Mucosa of rectum (tissue), 2 donors: ENCODE measurements at regions not wholly inside any gene's neighbourhood (a gene's known extent, or its start where the extent isn't known, plus 50 kb on each side); places are given as distances from the start of the nearest gene placed in this dataset.
A peak's percentile ranks its signal among the peaks of the same experiment; 100 is the strongest.

Experiments used
- H3K27ac ChIP-seq, 2 donors: one replicate each; pipeline ENCODE4 v1.7.0; 2013; ENCODE audit warnings: inconsistent platforms in 2 of 2, low read depth in 2 of 2, low read length in 2 of 2
- H3K27me3 ChIP-seq, 2 donors: one replicate each; pipeline ENCODE4 v1.7.0; 2013; ENCODE audit warnings: low read length in 2 of 2; ENCODE audit not compliant: control insufficient read depth in 2 of 2, insufficient read depth in 2 of 2
- H3K36me3 ChIP-seq, 2 donors: one replicate each; pipeline ENCODE4 v1.7.0; 2013; ENCODE audit warnings: low read length in 2 of 2; ENCODE audit not compliant: control insufficient read depth in 2 of 2, insufficient read depth in 2 of 2
- H3K4me1 ChIP-seq, 2 donors: one replicate each; pipeline ENCODE4 v1.7.0; 2013; ENCODE audit warnings: low read length in 2 of 2, mild to moderate bottlenecking in 1 of 2; ENCODE audit not compliant: control insufficient read depth in 2 of 2, insufficient read depth in 2 of 2
- H3K4me3 ChIP-seq, 2 donors: one replicate each; pipeline ENCODE4 v1.7.0; 2013; ENCODE audit warnings: low read length in 2 of 2
- H3K9ac ChIP-seq, 2 donors: one replicate each; pipeline ENCODE4 v1.7.0; 2013; ENCODE audit warnings: low read length in 2 of 2, low read depth in 1 of 2, mild to moderate bottlenecking in 1 of 2
- H3K9me3 ChIP-seq, 2 donors: one replicate each; pipeline ENCODE4 v1.7.0; 2013; ENCODE audit warnings: low read length in 2 of 2; ENCODE audit not compliant: control insufficient read depth in 2 of 2
- donor health status: healthy.
- donor health status: Normal muscosa, but diverticular disease.

DNA sequence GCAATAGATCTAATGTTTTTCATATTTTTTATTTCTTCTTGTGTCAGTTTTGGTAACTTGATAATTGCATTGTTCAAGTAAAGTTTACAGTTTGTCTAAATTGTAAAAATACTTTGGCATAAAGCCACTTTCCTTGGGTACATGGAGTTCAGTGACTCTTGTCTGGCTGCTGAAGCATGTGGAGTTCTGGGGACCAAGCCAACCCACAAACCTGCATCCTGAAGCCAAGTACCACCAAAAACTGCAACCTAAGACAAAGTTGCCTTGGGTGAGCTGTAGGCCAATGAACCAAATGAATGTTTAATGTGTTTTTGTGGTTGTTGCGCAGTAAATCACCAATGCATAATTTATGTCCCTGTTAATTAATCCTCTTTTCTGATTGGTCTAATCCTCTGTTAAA, 872.6 kb downstream of the BCL11A start:
- no peak overlapping the region for H3K9ac ChIP-seq
- H3K9me3 ChIP-seq, result no peaks in the 10 kb centered on the region
- no peak overlapping the region for H3K27ac ChIP-seq
- H3K4me1 ChIP-seq, result no peaks in the 10 kb centered on the region
- H3K4me3 ChIP-seq, result no peak overlapping the region
- no peaks in the 10 kb centered on the region for H3K27me3 ChIP-seq
- H3K36me3 ChIP-seq, result no peaks in the 10 kb centered on the region

DNA sequence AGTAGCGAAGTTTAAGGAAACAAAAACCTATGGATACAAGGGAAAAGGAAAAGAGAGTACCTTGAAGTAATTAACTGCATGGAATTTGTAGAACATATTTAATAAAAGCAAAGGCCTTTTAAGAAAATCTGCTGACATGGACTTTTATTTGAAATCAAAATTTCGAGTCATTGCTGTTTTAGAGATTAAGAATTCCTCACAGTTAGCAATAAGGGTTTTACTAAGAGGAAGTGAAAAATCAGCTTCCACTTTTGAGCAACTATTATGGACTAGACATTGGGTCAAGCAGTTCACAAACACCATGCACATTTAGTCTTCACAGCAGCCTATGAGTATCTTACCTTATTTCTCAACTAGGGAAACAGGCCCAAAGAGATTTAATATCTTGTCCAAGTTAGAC, 876.3 kb downstream of the BCL11A start:
- no peak overlapping the region for H3K4me3 ChIP-seq
- no peaks in the 10 kb centered on the region for H3K36me3 ChIP-seq
- H3K27ac ChIP-seq, result no peak overlapping the region
- no peak overlapping the region for H3K9ac ChIP-seq
- no peaks in the 10 kb centered on the region for H3K4me1 ChIP-seq
- H3K27me3 ChIP-seq, result no peaks in the 10 kb centered on the region
- H3K9me3 ChIP-seq, result no peaks in the 10 kb centered on the region

DNA sequence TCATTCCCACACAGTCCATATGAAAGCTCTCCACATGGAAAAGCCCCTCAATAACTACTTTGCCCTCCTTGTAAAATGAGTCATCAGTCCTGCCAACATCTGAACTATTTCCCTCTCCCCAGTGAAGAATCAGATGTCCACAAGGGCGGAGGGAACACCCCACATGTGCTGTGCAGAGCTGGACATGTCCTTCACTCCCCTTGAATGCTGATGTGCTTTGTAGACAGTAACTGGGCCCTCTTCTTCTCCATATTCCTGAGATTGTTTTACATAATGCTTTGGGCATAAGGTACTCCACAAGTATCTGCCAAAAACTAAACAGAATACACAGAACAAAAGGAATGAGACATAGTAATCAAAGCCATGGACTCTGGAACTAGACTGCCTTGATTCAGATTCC, 879.4 kb downstream of the BCL11A start:
- Histone ChIP-seq H3K9ac (no peak overlapping the region), H3K27me3 (no peaks in the 10 kb centered on the region), H3K9me3 (no peaks in the 10 kb centered on the region), H3K4me1 (no peaks in the 10 kb centered on the region), H3K36me3 (no peaks in the 10 kb centered on the region), H3K4me3 (no peak overlapping the region), H3K27ac (no peak overlapping the region)

DNA sequence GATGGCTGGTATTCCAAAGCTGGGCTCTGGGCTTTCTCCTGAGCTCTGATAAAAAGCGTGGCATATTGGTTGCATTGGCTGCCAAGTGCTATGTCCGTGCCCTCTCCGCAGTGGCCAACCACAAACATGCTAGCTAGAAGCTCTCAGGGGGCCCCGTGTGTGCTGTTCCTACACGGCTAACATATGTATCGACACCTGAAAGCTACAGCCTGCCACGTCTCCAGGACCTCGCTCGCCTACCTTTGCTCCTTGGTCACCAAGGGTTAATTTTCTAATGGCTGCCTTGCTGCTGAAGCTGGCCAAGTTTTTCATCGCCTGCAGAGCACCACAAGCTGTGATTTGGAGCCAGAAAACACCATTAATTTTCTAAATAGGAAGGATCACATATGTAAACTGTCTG, 888.4 kb downstream of the BCL11A start:
- no peaks in the 10 kb centered on the region for H3K36me3 ChIP-seq
- no peaks in the 10 kb centered on the region for H3K9me3 ChIP-seq
- no peaks in the 10 kb centered on the region for H3K4me1 ChIP-seq
- no peak overlapping the region for H3K4me3 ChIP-seq
- H3K27me3 ChIP-seq, result no peaks in the 10 kb centered on the region
- no peak overlapping the region for H3K9ac ChIP-seq
- H3K27ac ChIP-seq, result no peak overlapping the region

DNA sequence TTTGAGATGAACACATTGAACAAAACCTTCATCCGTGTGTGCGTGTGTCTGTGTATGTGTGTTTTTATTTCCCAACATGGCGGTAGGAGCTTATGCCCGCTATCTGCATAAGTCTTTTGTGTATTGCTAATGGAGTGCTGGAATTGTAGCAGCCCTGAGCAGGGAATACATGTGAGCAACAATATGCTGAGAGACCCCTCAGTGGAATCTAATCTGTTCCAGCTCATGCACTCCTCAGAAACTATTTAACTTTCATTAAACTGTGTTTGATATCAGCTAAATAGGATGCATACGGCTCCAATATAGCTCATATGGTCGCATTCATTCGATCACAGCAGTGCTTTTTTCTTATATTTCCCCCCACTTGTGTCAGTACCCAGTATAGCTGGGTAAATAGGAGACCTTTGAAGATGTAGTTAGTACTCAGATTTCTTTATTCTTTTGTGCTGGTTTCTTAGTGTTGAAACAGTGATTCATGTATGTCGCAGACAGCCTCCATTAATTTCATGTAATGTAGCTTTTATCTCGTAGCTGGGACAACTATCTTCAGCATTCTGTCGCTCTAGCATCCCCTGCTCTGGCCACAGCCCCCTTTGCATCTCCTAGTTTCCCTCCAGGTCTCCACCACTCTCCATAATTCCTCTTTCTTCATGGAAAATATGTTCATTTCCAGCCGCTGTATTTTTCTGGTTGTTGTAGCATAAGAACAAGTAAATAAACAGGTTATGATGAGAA, 891.2 kb downstream of the BCL11A start:
- Histone ChIP-seq H3K27me3 (no peaks in the 10 kb centered on the region), H3K36me3 (no peaks in the 10 kb centered on the region), H3K27ac (no peak overlapping the region), H3K9me3 (no peaks in the 10 kb centered on the region), H3K9ac (no peak overlapping the region), H3K4me1 (no peaks in the 10 kb centered on the region), H3K4me3 (no peak overlapping the region)

DNA sequence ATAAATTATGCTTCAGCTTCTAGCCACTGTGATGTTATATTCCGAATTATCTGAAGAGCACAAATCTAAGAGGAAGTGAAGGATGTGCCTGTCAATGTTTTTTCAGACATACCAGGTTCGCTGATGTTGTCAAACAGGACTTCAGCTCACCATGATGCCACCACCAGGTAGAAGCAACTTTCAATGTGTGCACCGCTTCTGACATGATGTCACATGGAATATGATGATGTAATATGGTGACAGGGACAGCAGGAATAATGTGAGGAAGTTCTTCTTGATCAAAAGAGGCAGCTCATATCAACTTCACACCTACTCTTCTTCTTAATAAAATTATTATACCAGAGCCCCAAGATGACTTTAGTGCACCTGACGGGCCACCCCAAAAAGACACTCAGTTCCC, 893.2 kb downstream of the BCL11A start:
- Histone ChIP-seq H3K4me3 (no peak overlapping the region), H3K9ac (no peak overlapping the region), H3K27me3 (no peaks in the 10 kb centered on the region), H3K36me3 (no peaks in the 10 kb centered on the region), H3K27ac (no peak overlapping the region), H3K9me3 (no peaks in the 10 kb centered on the region), H3K4me1 (peaks cover 0 to 2% of the 10 kb centered on the region in 2 donors)

DNA sequence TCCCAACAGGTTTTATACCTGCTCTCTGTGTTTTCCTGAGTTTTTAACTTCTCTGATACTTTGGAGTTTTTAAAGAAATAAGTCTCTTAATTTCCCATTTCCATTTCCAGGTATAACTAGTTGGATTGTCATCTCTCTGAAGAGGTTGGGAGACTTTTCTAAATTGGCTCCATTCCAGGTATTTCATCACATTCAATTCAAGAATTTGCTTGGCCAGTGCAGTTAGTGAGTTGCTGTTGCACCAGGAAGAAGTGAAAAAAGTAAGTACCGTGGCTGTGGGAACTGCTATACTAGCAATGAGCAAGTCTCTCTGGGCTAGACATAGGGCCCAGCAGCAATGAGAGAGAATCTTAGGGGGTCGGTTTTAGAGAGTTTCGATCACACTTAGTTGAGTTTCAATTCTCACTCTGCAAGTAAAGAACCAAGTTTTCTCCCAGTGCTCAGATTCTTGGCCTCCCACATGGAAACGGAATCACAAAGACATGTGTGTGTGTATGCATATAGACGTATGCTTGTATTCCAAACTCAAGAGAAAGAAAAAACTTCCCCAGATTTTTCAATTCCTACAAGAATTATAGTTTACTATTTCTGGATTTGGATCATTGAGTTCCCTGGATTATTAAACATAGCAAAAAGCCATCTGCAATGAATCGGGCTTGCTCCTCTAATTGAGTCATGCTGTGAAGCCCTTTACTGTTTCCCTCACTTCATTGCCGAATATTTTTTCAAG, 894.4 kb downstream of the BCL11A start:
- no peaks in the 10 kb centered on the region for H3K9me3 ChIP-seq
- peaks cover 0 to 3% of the 10 kb centered on the region in 2 donors for H3K4me1 ChIP-seq
- H3K27me3 ChIP-seq, result no peaks in the 10 kb centered on the region
- H3K27ac ChIP-seq, result no peak overlapping the region
- H3K4me3 ChIP-seq, result no peak overlapping the region
- H3K36me3 ChIP-seq, result no peaks in the 10 kb centered on the region
- H3K9ac ChIP-seq, result no peak overlapping the region

DNA sequence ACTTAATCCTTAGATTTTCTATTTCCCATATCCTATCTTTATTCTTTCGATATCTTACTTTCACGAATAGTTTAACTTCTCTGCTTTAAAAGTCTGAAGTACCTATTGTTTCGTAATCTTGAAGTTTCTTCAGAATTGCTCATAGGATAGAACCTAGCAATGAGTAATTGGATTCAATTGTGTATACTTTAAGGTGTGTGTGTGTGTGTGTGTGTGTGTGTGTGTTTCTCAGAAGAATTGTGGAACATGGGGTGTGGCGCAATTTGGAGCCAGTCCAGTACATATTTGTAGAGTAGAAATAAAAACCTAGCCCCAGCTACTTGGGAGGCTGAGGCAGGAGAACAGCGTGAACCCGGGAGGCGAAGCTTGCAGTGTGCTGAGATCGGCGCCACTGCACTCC, 897.6 kb downstream of the BCL11A start:
- H3K9me3 ChIP-seq, result no peaks in the 10 kb centered on the region
- H3K36me3 ChIP-seq, result no peaks in the 10 kb centered on the region
- H3K4me1 ChIP-seq, result peaks cover 0 to 3% of the 10 kb centered on the region in 2 donors
- H3K27ac ChIP-seq, result peak overlapping the region in 1 of 2 donors; percentile 44
- H3K27me3 ChIP-seq, result no peaks in the 10 kb centered on the region
- no peak overlapping the region for H3K9ac ChIP-seq
- peak overlapping the region in 1 of 2 donors; percentile 28 for H3K4me3 ChIP-seq

DNA sequence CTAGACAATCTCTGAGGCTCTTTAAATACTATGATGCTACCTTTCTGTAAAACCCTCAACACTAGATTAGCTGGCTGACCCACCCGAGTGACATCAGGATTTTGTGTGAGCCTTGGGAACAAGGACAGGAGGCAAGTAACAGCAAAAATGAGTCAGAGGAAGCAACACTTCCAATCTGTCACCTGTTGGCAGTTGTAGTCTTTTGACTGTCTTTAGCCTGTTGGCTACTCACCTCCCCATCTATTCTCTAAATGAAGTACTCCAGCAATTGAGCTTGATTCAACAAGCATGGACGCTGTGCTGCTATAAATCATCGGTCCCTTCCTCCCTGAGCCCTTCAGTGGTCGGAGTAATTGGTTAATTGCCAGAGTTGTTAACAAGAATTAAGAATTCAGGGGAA, 898.7 kb downstream of the BCL11A start:
- no peak overlapping the region for H3K4me3 ChIP-seq
- no peaks in the 10 kb centered on the region for H3K36me3 ChIP-seq
- peaks cover 0 to 3% of the 10 kb centered on the region in 2 donors for H3K4me1 ChIP-seq
- no peak overlapping the region for H3K9ac ChIP-seq
- no peaks in the 10 kb centered on the region for H3K27me3 ChIP-seq
- H3K9me3 ChIP-seq, result no peaks in the 10 kb centered on the region
- no peak overlapping the region for H3K27ac ChIP-seq

DNA sequence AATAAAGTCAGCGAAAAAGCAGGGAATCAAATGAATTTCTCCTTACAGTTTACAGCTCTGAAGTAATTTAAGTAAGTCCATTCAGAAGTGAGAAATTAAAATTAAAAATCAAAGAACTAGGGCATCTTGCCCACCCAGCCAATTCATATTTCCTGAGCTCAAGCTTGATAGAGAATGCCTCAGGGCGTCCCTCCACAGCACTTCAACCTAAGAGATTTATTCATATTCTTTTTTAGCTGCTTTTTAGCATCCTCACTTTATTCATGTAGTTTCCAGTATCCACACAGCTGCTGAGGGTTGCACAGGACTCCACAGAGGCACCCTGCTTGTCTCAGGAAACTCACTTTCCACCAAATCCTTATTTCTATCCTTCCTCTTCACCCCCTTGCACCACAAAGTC, 900.3 kb downstream of the BCL11A start:
- H3K36me3 ChIP-seq, result no peaks in the 10 kb centered on the region
- H3K9ac ChIP-seq, result no peak overlapping the region
- peaks cover 0 to 3% of the 10 kb centered on the region in 2 donors for H3K4me1 ChIP-seq
- H3K4me3 ChIP-seq, result no peak overlapping the region
- H3K27ac ChIP-seq, result no peak overlapping the region
- no peaks in the 10 kb centered on the region for H3K9me3 ChIP-seq
- no peaks in the 10 kb centered on the region for H3K27me3 ChIP-seq
